ENCODE measurements at regions not wholly inside any gene's neighbourhood (a gene's known extent, or its start where the extent isn't known, plus 50 kb on each side); places are given as distances from the start of the nearest gene placed in this dataset.

DNA sequence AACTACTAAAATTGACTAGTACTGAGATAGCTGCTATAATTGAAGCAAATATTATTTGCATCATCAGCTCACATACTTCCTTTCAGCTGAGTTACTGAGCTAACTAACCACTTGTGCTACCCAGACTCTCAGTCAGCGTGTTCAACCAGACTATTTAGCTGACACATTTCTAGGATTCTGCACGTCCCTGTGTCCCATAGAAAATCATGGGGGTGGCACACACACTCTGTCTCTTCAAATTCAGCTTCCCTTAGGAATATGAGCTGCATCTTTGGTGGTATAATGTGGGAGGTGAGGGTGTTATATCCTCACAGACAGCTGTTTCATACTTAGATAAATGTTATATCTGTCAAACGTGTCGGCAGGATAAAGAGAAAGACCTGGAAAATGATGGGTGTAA lies 424.0 kb downstream of the CDH2 start:
- Histone ChIP-seq H3K9ac (ENCODE audit: control insufficient read depth, insufficient read depth, low read length) (no peak overlapping the region), H2AFZ (ENCODE audit: control insufficient read depth, low read depth, low read length) (no peak overlapping the region), H3K4me1 (ENCODE audit: control insufficient read depth, insufficient read depth, low read length) (no peaks in the 10 kb centered on the region), H3K4me3 (no peak overlapping the region), H4K20me1 (ENCODE audit: control insufficient read depth, insufficient read depth) (no peaks in the 10 kb centered on the region), H3K27ac (ENCODE audit: control insufficient read depth, insufficient read depth) (no peak overlapping the region), H3K9me3 (replicated peaks; ENCODE audit: control insufficient read depth, insufficient read depth, low read length) (no peaks in the 10 kb centered on the region), H3K36me3 (ENCODE audit: control insufficient read depth in 2 of 2, insufficient read depth in 2 of 2, low read length in 1 of 2) (no peaks in the 10 kb centered on the region), H3K27me3 (replicated peaks in 1 of 2; ENCODE audit: control insufficient read depth in 2 of 2, insufficient read depth in 2 of 2, low read length in 1 of 2) (no peaks in the 10 kb centered on the region), H3K4me2 (ENCODE audit: control insufficient read depth, insufficient read depth) (no peak overlapping the region), H3K79me2 (ENCODE audit: control insufficient read depth, insufficient read depth, low read length) (no peaks in the 10 kb centered on the region)
- POLR2A ChIA-PET = no interaction called here
- in situ Hi-C loops (cut with MboI) = no loop called here
- 11% methylated on average over 4 of the region's 4 CpGs for WGBS (ENCODE audit: insufficient coverage, insufficient replicate concordance, low lambda C conversion rate, missing lambda C conversion rate)
- no peak for TF ChIP-seq MTA3 (IDR thresholded peaks at IDR 0.05; ENCODE audit: borderline replicate concordance, low read length)
- TF ChIP-seq YBX1 (IDR thresholded peaks at IDR 0.05) = no peak
- no peak for TF ChIP-seq BCL11A (IDR thresholded peaks at IDR 0.05; ENCODE audit: low read depth, low read length)
- no peak for TF ChIP-seq PML (IDR thresholded peaks at IDR 0.05; ENCODE audit: low read length)
- TF ChIP-seq CREM (IDR thresholded peaks at IDR 0.05; ENCODE audit: low read depth) = no peak
- DNase-seq (ENCODE audit: low read depth, low spot score) (no peak), FAIRE-seq (no peak), ATAC-seq (no peak)
- intact Hi-C loops (cut with micrococcal nuclease; ENCODE audit: unreplicated experiment) = loop anchor here (5.0 to 10.0 kb wide), 3 partner anchors 52 to 432 kb away; no protein-coding TSS in a partner anchor
- RAD21 ChIA-PET (ENCODE audit: unreplicated experiment) = no interaction called here
- CTCF ChIA-PET = interaction anchor here (0.6 kb wide), 1 partner anchor 10 kb away, joined by 3 read pairs; no protein-coding TSS in a partner anchor
- BruUV-seq (replicated peaks) = no TSS peak
- SMC1A ChIA-PET (ENCODE audit: uncharacterized antibody, unreplicated experiment) = interaction anchor here (2.2 kb wide), 1 partner anchor 8 kb away, joined by 12 read pairs; no protein-coding TSS in a partner anchor

DNA sequence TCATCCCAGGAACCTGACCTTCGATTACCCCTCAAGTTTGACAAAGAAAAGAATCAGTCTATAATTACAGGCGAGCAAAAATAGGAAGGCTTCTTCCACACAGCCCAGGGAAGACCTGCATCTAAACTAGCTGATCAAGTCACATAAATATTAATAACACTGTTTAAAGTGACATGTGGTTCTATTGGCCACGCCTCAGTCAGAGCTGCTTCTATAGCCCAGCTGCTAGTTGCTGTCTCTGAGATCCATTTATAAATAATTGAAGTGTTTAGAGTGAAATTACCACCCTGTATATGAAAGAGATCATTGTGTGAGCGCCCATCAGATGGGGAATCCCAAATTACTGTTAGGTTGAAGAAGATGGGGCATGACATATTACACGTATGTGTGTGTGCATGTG lies 426.0 kb downstream of the CDH2 start:
- Histone ChIP-seq H4K20me1 (ENCODE audit: control insufficient read depth, insufficient read depth) (no peaks in the 10 kb centered on the region), H3K4me3 (no peak overlapping the region), H3K9ac (ENCODE audit: control insufficient read depth, insufficient read depth, low read length) (no peak overlapping the region), H3K27me3 (replicated peaks in 1 of 2; ENCODE audit: control insufficient read depth in 2 of 2, insufficient read depth in 2 of 2, low read length in 1 of 2) (no peaks in the 10 kb centered on the region), H3K79me2 (ENCODE audit: control insufficient read depth, insufficient read depth, low read length) (no peaks in the 10 kb centered on the region), H3K4me2 (ENCODE audit: control insufficient read depth, insufficient read depth) (no peak overlapping the region), H3K36me3 (ENCODE audit: control insufficient read depth in 2 of 2, insufficient read depth in 2 of 2, low read length in 1 of 2) (no peaks in the 10 kb centered on the region), H3K4me1 (ENCODE audit: control insufficient read depth, insufficient read depth, low read length) (no peaks in the 10 kb centered on the region), H3K9me3 (replicated peaks; ENCODE audit: control insufficient read depth, insufficient read depth, low read length) (no peaks in the 10 kb centered on the region), H2AFZ (ENCODE audit: control insufficient read depth, low read depth, low read length) (no peak overlapping the region), H3K27ac (ENCODE audit: control insufficient read depth, insufficient read depth) (no peak overlapping the region)
- FAIRE-seq (no peak), DNase-seq (ENCODE audit: low read depth, low spot score) (no peak), ATAC-seq (no peak)
- POLR2A ChIA-PET = no interaction called here
- SMC1A ChIA-PET (ENCODE audit: uncharacterized antibody, unreplicated experiment) = interaction anchor here (1.1 to 4.5 kb wide), 4 partner anchors 8 to 146 kb away, joined by 3 to 34 read pairs (median 4); no protein-coding TSS in a partner anchor
- CTCF ChIA-PET = interaction anchor here (1.0 to 4.6 kb wide), 10 partner anchors 12 to 386 kb away, joined by 3 to 84 read pairs (median 5); no protein-coding TSS in a partner anchor
- WGBS (ENCODE audit: insufficient coverage, insufficient replicate concordance, low lambda C conversion rate, missing lambda C conversion rate) = 15% methylated on average over 5 of the region's 5 CpGs
- intact Hi-C loops (cut with micrococcal nuclease; ENCODE audit: unreplicated experiment) (loop anchor here (5.0 to 10.0 kb wide), 3 partner anchors 54 to 434 kb away; no protein-coding TSS in a partner anchor), in situ Hi-C loops (cut with MboI) (no loop called here)
- no TSS peak for BruUV-seq (replicated peaks)
- RAD21 ChIA-PET (ENCODE audit: unreplicated experiment) = interaction anchor here (1.2 to 2.9 kb wide), 5 partner anchors 12 to 146 kb away, joined by 3 to 35 read pairs (median 4); no protein-coding TSS in a partner anchor
- TF ChIP-seq MEF2A (IDR thresholded peaks at IDR 0.05; ENCODE audit: insufficient read depth, low read depth, low read length) (no peak), KAT2A (conservative IDR thresholded peaks at IDR 0.05; ENCODE audit: control insufficient read depth, low read depth, low read length) (no peak), MAX (IDR thresholded peaks at IDR 0.05; ENCODE audit: low read depth, low read length) (no peak), NR2F1 (conservative IDR thresholded peaks at IDR 0.05) (no peak), POLR2AphosphoS2 (IDR thresholded peaks at IDR 0.05; ENCODE audit: low read depth, low read length) (no peak), BCLAF1 (IDR thresholded peaks at IDR 0.05) (no peak), NFYB (IDR thresholded peaks at IDR 0.05; ENCODE audit: insufficient read depth, low read depth, low read length) (no peak), BCL11A (IDR thresholded peaks at IDR 0.05; ENCODE audit: low read depth, low read length) (no peak), NFXL1 (IDR thresholded peaks at IDR 0.05; ENCODE audit: borderline replicate concordance) (no peak), CHD2 (IDR thresholded peaks at IDR 0.05; ENCODE audit: borderline replicate concordance, low read depth, low read length) (no peak), CREM (IDR thresholded peaks at IDR 0.05; ENCODE audit: low read depth) (no peak)
- TF ChIP-seq, protein P1, sequence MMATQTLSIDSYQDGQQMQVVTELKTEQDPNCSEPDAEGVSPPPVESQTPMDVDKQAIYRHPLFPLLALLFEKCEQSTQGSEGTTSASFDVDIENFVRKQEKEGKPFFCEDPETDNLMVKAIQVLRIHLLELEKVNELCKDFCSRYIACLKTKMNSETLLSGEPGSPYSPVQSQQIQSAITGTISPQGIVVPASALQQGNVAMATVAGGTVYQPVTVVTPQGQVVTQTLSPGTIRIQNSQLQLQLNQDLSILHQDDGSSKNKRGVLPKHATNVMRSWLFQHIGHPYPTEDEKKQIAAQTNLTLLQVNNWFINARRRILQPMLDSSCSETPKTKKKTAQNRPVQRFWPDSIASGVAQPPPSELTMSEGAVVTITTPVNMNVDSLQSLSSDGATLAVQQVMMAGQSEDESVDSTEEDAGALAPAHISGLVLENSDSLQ (IDR thresholded peaks at IDR 0.05) = no peak

All from GM12878 (cell line).